SU-DHL-6 (cell line): ENCODE measurements at regions not wholly inside any gene's neighbourhood (a gene's known extent, or its start where the extent isn't known, plus 50 kb on each side); places are given as distances from the start of the nearest gene placed in this dataset.

Experiments
- H2AFZ ChIP-seq: fragments of 200-600 bp; sonication (generic); 2 replicates; pipeline ENCODE4 v1.6.1; 2014; ENCODE audit warnings: low read depth, mild to moderate bottlenecking, moderate library complexity, mixed read lengths, antibody characterized with exemption, low read length; ENCODE audit not compliant: severe bottlenecking
- H3F3A ChIP-seq: fragments of 200-600 bp; shearing (Covaris generic); 2 replicates; pipeline ENCODE4 v1.6.0; 2016; ENCODE audit warnings: antibody characterized with exemption, mild to moderate bottlenecking; ENCODE audit not compliant: insufficient read depth
- H3K27ac ChIP-seq: fragments of 200-600 bp; sonication (generic); 2 replicates; pipeline ENCODE4 v1.5.1; 2016; ENCODE audit warnings: low read depth, mild to moderate bottlenecking, low read length, moderate library complexity, mixed read lengths
- H3K27me3 ChIP-seq: fragments of 200-600 bp; sonication (generic), shearing (Covaris generic); 2 replicates; pipeline ENCODE4 v1.6.0; 2014; ENCODE audit warnings: mild to moderate bottlenecking, low read length
- H3K36me3 ChIP-seq: fragments of 200-600 bp; sonication (generic); 2 replicates; pipeline ENCODE4 v1.6.1; 2014; ENCODE audit warnings: mild to moderate bottlenecking, low read length, mixed read lengths
- H3K4me2 ChIP-seq: fragments of 300-600, 200-600 bp; shearing (Covaris generic), sonication (generic); 2 replicates; pipeline ENCODE4 v1.6.0; 2014; ENCODE audit warnings: low read length, low read depth, mild to moderate bottlenecking; ENCODE audit not compliant: poor library complexity, severe bottlenecking
- H3K4me3 ChIP-seq: fragments of 200-600 bp; sonication (generic); 2 replicates; pipeline ENCODE4 v1.5.1; 2014; ENCODE audit warnings: antibody characterized with exemption, low read length, mild to moderate bottlenecking, mixed read lengths; ENCODE audit not compliant: insufficient read depth, poor library complexity, severe bottlenecking
- H3K79me2 ChIP-seq: fragments of 200-600 bp; sonication (generic); 2 replicates; pipeline ENCODE4 v1.6.1; 2014; ENCODE audit warnings: mild to moderate bottlenecking, low read length, moderate library complexity; ENCODE audit not compliant: insufficient read depth
- H3K9ac ChIP-seq: fragments of 200-600 bp; sonication (generic); 2 replicates; pipeline ENCODE4 v1.7.0; 2014; ENCODE audit warnings: mild to moderate bottlenecking, low read length
- H3K9me2 ChIP-seq: fragments of 200-600 bp; sonication (generic); replicated peaks from 2 replicates; pipeline ENCODE4 v1.6.1; 2014; ENCODE audit warnings: low read length; ENCODE audit not compliant: insufficient read depth
- H3K9me3 ChIP-seq: fragments of 200-600 bp; sonication (generic); 2 replicates; pipeline ENCODE4 v1.6.1; 2014; ENCODE audit warnings: low read length, mixed read lengths; ENCODE audit not compliant: insufficient read depth
- H4K20me1 ChIP-seq: fragments of 200-600 bp; sonication (generic); 2 replicates; pipeline ENCODE4 v1.6.1; 2014; ENCODE audit warnings: low read depth, mild to moderate bottlenecking, antibody characterized with exemption, low read length, moderate library complexity, mixed read lengths
- EZH2phosphoT487 ChIP-seq: fragments of 200-600 bp; sonication (generic), shearing (Covaris generic); conservative IDR thresholded peaks from 2 replicates; pipeline ENCODE4 v1.6.1; 2018; ENCODE audit warnings: mild to moderate bottlenecking, antibody characterized with exemption, low read length, moderate library complexity, mixed read lengths
- TF ChIP-seq, protein P1 (sequence below): fragments of 200-600 bp; sonication (generic); IDR thresholded peaks from one replicate; pipeline ENCODE4 v1.5.1; 2017; ENCODE audit warnings: antibody characterized with exemption, mild to moderate bottlenecking, low read length, moderate library complexity; ENCODE audit not compliant: insufficient read depth, poor library complexity, severe bottlenecking

DNA sequence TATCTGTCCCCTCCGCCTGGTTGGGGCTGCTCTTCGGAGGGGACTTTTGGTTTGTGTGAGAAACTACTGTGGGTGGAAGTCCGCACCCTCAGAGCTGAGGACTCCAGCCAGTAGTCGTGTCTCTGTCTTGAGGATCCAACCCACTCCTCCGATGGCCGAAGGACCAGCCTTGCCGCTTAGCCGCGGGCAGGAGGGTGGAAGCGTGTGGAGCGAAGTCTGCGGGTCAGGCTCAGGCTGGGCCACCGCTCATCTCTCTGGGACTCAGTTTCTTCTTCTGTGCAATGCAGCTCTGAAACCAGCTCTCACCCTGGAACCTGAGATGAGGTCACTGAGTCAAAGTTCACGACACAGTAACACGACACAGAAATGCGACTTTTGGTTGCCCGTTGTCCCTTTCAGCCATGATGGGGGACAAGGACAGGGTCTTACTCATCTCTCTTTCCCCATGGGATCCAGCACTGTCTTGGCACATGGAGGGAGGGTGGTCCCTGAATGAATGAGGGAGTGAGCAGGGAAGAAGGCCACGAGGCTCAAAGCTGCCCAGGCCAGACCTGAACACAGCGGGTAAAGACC is 133.3 kb upstream of the PODXL start:
- no peaks in the 10 kb centered on the region for H3K9me2 ChIP-seq
- H3K9me3 ChIP-seq: no peaks in the 10 kb centered on the region
- H3F3A ChIP-seq: no peaks in the 10 kb centered on the region
- no peak for TF ChIP-seq EZH2phosphoT487
- TF ChIP-seq, protein P1, sequence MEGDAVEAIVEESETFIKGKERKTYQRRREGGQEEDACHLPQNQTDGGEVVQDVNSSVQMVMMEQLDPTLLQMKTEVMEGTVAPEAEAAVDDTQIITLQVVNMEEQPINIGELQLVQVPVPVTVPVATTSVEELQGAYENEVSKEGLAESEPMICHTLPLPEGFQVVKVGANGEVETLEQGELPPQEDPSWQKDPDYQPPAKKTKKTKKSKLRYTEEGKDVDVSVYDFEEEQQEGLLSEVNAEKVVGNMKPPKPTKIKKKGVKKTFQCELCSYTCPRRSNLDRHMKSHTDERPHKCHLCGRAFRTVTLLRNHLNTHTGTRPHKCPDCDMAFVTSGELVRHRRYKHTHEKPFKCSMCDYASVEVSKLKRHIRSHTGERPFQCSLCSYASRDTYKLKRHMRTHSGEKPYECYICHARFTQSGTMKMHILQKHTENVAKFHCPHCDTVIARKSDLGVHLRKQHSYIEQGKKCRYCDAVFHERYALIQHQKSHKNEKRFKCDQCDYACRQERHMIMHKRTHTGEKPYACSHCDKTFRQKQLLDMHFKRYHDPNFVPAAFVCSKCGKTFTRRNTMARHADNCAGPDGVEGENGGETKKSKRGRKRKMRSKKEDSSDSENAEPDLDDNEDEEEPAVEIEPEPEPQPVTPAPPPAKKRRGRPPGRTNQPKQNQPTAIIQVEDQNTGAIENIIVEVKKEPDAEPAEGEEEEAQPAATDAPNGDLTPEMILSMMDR: no peak
- H3K27ac ChIP-seq: no peak overlapping the region
- H3K4me3 ChIP-seq: no peak overlapping the region
- H3K79me2 ChIP-seq: no peaks in the 10 kb centered on the region
- H4K20me1 ChIP-seq: no peaks in the 10 kb centered on the region
- no peak overlapping the region for H3K4me2 ChIP-seq
- H3K36me3 ChIP-seq: no peaks in the 10 kb centered on the region
- no peak overlapping the region for H2AFZ ChIP-seq
- H3K27me3 ChIP-seq: no peaks in the 10 kb centered on the region
- no peak overlapping the region for H3K9ac ChIP-seq

DNA sequence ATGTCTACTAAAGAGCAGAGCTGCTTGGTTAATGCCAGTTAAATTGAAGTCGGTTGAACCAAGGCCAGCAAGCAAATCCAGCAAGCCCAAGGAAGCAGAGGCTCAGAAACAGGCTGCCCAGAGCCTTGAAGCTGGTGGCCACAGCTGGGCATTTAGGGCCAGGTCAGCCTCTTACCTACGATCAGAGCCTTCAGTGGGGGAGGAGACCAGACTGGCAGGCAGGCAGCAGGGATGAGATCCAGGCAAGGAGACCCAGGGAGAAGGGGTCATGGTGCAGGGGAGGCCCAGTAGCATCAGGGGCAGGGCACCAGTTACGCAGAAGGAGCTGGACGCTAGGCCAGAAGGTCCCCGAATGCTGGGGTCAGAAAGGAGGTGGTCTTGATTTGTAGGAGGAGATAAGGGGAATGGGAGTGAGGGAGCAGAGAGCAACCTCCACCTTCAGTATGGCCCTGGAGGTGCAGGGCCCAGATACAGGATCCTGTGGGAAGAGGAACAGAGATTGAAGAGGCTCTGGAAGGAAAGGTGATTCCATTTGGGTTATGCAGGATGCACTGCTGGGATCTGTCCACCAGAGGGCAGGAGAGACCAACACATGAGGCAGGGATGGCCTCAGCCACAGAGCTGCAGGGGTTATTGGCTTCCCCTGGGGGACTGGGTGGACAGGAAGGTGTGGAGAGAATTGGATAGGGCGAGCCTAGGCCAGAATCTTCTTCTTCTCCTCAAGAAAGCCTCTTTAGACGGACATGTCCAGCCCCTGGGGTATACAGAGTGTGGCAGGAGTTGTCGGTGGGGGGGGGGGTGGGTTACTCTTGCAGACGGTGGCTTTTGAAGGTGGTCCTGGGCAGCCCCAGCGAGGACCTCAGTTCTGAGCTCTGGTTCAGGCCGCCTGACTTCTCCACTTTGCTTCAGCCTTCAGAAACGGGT is 132.6 kb upstream of the PODXL start:
- H2AFZ ChIP-seq: no peak overlapping the region
- TF ChIP-seq EZH2phosphoT487: no peak
- TF ChIP-seq, protein P1: peak; percentile 62
- H3K79me2 ChIP-seq: no peaks in the 10 kb centered on the region
- H4K20me1 ChIP-seq: no peaks in the 10 kb centered on the region
- H3K9me2 ChIP-seq: no peaks in the 10 kb centered on the region
- no peaks in the 10 kb centered on the region for H3F3A ChIP-seq
- no peak overlapping the region for H3K4me2 ChIP-seq
- no peaks in the 10 kb centered on the region for H3K36me3 ChIP-seq
- no peak overlapping the region for H3K9ac ChIP-seq
- no peaks in the 10 kb centered on the region for H3K9me3 ChIP-seq
- H3K27ac ChIP-seq: no peak overlapping the region
- H3K4me3 ChIP-seq: no peak overlapping the region
- H3K27me3 ChIP-seq: no peaks in the 10 kb centered on the region

DNA sequence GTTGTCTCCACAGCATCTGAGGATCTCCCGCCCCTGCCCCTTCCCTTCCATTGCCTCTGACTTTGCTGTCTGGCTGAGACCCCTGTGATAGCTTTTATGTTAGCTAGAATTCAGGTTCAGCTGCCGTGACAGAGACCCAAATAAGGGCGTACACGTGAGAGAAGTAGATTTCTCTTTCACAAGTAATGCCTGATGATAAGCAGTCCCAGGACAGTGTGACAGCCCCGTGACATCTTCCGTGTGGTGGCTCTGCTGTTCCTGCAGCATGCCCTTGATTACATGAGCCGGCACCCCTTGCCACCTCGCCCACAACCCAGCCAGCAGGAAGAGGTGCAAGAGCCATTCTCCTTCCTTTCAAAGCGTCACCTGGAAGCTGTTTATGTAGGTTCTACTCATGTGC is 130.9 kb upstream of the PODXL start:
- Histone ChIP-seq H3K9ac (no peak overlapping the region), H3K4me2 (no peak overlapping the region), H3K27me3 (no peaks in the 10 kb centered on the region), H3K9me3 (no peaks in the 10 kb centered on the region), H3F3A (no peaks in the 10 kb centered on the region), H3K9me2 (no peaks in the 10 kb centered on the region), H3K36me3 (no peaks in the 10 kb centered on the region), H3K79me2 (no peaks in the 10 kb centered on the region), H4K20me1 (no peaks in the 10 kb centered on the region), H3K4me3 (no peak overlapping the region), H2AFZ (no peak overlapping the region), H3K27ac (no peak overlapping the region)
- TF ChIP-seq, protein P1: no peak
- TF ChIP-seq EZH2phosphoT487: no peak
